ENCODE measurements at regions not wholly inside any gene's neighbourhood (a gene's known extent, or its start where the extent isn't known, plus 50 kb on each side); places are given as distances from the start of the nearest gene placed in this dataset.
"Not testable (repeated sequence)": the region's sequence is repeated elsewhere in the genome, so short reads cannot be mapped to it uniquely, and the experiment has no call there.

- Mint-ChIP-seq H3K27ac (no peak overlapping the region), H3K9me3 (peaks cover 2% of the 10 kb centered on the region), H3K4me1 (no peaks in the 10 kb centered on the region), H3K4me3 (no peak overlapping the region), H3K36me3 (ENCODE audit: low read depth) (no peaks in the 10 kb centered on the region), H3K27me3 (no peaks in the 10 kb centered on the region)
- DNase-seq (no peak), ATAC-seq (ENCODE audit: low read depth) (no peak)
- TF ChIP-seq CTCF (IDR thresholded peaks at IDR 0.05): no peak
- ChIA-PET CTCF (no interaction called here), POLR2A (no interaction called here)
- intact Hi-C loops (cut with micrococcal nuclease): no loop called here
Measured at GRCh38 chr4:60455380-60455779, 744.7 kb upstream of the ADGRL3 start.

GRCh38 chr4:60461551-60461950 lies 738.6 kb upstream of the ADGRL3 start:
- H3K27me3 Mint-ChIP-seq: no peaks in the 10 kb centered on the region
- DNase-seq: no peak
- TF ChIP-seq CTCF (IDR thresholded peaks at IDR 0.05): no peak
- POLR2A ChIA-PET: no interaction called here
- no peak for ATAC-seq (ENCODE audit: low read depth)
- no peaks in the 10 kb centered on the region for H3K36me3 Mint-ChIP-seq (ENCODE audit: low read depth)
- H3K4me3 Mint-ChIP-seq: no peak overlapping the region
- H3K27ac Mint-ChIP-seq: no peak overlapping the region
- peaks cover 11% of the 10 kb centered on the region for H3K9me3 Mint-ChIP-seq
- H3K4me1 Mint-ChIP-seq: no peaks in the 10 kb centered on the region
- CTCF ChIA-PET: no interaction called here
- intact Hi-C loops (cut with micrococcal nuclease): no loop called here

DNA sequence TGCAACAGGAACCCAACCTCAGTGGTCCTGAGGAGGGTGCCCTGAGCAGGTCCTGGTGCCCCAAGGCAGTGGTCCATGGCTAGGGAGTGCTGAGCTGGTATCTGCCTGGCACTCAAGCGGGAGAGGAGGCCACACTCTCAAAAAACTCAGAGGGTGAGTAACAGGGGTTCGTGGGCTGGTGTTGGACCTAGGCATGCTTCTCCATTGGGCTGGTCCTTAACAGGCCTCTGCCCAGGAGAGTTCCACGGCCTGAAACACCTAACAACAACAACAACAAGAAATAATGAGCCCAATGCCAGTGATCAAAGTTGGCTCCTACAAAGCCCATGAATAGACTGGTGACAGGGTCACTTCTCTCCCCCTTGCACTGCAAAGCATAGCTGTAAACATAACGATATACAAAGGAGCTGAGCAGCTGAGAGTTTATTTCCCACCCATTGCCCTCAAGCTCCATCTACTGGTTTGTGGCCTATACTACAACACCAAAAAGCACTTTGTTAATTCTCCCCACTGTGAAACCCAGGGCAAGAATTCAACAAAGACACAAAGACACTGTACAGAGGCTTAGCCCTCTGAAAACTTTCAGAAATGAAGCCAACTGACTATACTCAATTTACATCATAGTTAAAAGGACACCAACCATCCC lies 736.1 kb upstream of the ADGRL3 start:
- ATAC-seq (ENCODE audit: low read depth) (no peak), DNase-seq (no peak)
- intact Hi-C loops (cut with micrococcal nuclease): no loop called here
- POLR2A ChIA-PET: no interaction called here
- CTCF ChIA-PET: no interaction called here
- Mint-ChIP-seq H3K27ac (no peak overlapping the region), H3K4me3 (no peak overlapping the region), H3K4me1 (no peaks in the 10 kb centered on the region), H3K9me3 (peaks cover 11% of the 10 kb centered on the region), H3K27me3 (no peaks in the 10 kb centered on the region), H3K36me3 (ENCODE audit: low read depth) (no peaks in the 10 kb centered on the region)
- TF ChIP-seq CTCF (IDR thresholded peaks at IDR 0.05): no peak

DNA sequence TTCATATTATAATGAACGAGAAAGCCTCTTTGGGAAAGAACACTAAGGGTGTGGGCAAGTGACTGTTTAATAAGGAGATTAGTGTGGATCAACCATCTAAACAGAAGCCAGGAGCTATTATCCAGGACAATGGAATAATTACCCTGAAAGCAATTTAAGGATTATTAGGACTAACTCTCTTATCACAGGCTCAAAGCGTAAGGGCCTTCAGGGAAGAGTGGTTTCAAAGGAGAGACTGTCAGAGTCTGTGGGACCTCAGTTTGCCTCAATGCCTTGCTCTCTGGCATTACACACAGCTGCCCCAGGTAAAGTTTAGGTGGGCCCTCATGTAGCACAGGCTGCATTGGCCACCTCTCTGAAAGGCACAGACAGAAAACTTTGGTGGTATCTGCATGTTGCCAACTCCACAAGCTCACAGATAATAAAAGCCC lies 717.2 kb upstream of the ADGRL3 start:
- CTCF ChIA-PET: no interaction called here
- no peak for DNase-seq
- Mint-ChIP-seq H3K27ac (no peak overlapping the region), H3K36me3 (ENCODE audit: low read depth) (no peaks in the 10 kb centered on the region), H3K4me1 (no peaks in the 10 kb centered on the region), H3K9me3 (no peaks in the 10 kb centered on the region), H3K27me3 (no peaks in the 10 kb centered on the region), H3K4me3 (no peak overlapping the region)
- no peak for TF ChIP-seq CTCF (IDR thresholded peaks at IDR 0.05)
- POLR2A ChIA-PET: no interaction called here
- intact Hi-C loops (cut with micrococcal nuclease): no loop called here
- ATAC-seq (ENCODE audit: low read depth): no peak

DNA sequence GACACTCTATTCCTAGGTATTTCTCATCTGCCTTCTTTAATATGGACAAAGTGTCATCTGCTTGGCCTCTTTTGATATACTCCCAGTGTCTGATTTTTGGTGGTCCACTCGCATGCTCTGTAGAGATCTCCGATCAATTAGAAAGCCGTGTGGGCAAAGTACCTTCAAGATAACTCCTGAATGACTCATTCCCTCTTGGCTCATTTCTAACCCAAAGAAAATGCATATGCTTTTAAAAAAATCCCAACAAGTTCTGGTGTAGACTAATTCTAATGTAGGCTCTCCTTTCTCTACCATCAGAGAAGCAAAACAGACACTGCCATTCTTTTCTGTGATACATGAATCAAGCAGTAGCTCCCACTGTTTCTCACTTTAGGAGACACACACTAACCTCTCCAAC lies 714.9 kb upstream of the ADGRL3 start:
- no peaks in the 10 kb centered on the region for H3K27me3 Mint-ChIP-seq
- H3K9me3 Mint-ChIP-seq: no peaks in the 10 kb centered on the region
- DNase-seq (no peak), ATAC-seq (ENCODE audit: low read depth) (no peak)
- TF ChIP-seq CTCF (IDR thresholded peaks at IDR 0.05): no peak
- H3K4me3 Mint-ChIP-seq: no peak overlapping the region
- H3K4me1 Mint-ChIP-seq: no peaks in the 10 kb centered on the region
- intact Hi-C loops (cut with micrococcal nuclease): no loop called here
- H3K36me3 Mint-ChIP-seq (ENCODE audit: low read depth): no peaks in the 10 kb centered on the region
- H3K27ac Mint-ChIP-seq: no peak overlapping the region
- POLR2A ChIA-PET: no interaction called here
- CTCF ChIA-PET: no interaction called here

- H3K27ac Mint-ChIP-seq; H3K4me1 Mint-ChIP-seq; intact Hi-C loops (cut with micrococcal nuclease); CTCF ChIA-PET; POLR2A ChIA-PET; H3K36me3 Mint-ChIP-seq (ENCODE audit: low read depth); H3K9me3 Mint-ChIP-seq; H3K27me3 Mint-ChIP-seq; H3K4me3 Mint-ChIP-seq; DNase-seq; ATAC-seq (ENCODE audit: low read depth): not testable (repeated sequence)
Measured at GRCh38 chr4:60487118-60487761, 712.9 kb upstream of the ADGRL3 start.
